Mammary epithelial cell (primary cell): ENCODE measurements at regions not wholly inside any gene's neighbourhood (a gene's known extent, or its start where the extent isn't known, plus 50 kb on each side); places are given as distances from the start of the nearest gene placed in this dataset.

Experiments used
- CTCF ChIP-seq, 2 donors: IDR thresholded peaks in 1 of 2; conservative IDR thresholded peaks in 1 of 2; 2 replicates each; pipeline ENCODE4 v1.5.1; 2011 to 2012; ENCODE audit warnings: inconsistent platforms in 2 of 2, low read length in 2 of 2, mild to moderate bottlenecking in 2 of 2, control low read depth in 1 of 2, low read depth in 1 of 2; ENCODE audit not compliant: insufficient read depth in 1 of 2; ENCODE audit errors: extremely low read depth in 1 of 2
- EZH2 ChIP-seq: IDR thresholded peaks from 2 replicates; pipeline ENCODE4 v1.6.1; 2012; ENCODE audit warnings: low read length, inconsistent platforms, borderline replicate concordance

- no peak for TF ChIP-seq CTCF (conservative IDR thresholded peaks at IDR 0.05 in 1 of 2, IDR thresholded peaks at IDR 0.05 in 1 of 2; ENCODE audit: extremely low read depth in 1 of 2, insufficient read depth in 1 of 2, low read depth in 1 of 2, low read length in 2 of 2)
- TF ChIP-seq EZH2 = no peak
Observed at GRCh38 chr10:64534616-64535015, 1013.4 kb downstream of the REEP3 start.
